HCT116 (cell line): ENCODE measurements at regions not wholly inside any gene's neighbourhood (a gene's known extent, or its start where the extent isn't known, plus 50 kb on each side); places are given as distances from the start of the nearest gene placed in this dataset.

Source experiments
- ATAC-seq: fragments of 200-7000 bp; cut with Tn5 transposase; 2 replicates; pipeline ENCODE4 v1.9.1; 2020; ENCODE audit warnings: mild to moderate bottlenecking, moderate library complexity
- BruUV-seq: library from RNA; stranded (reverse); fragments of 400-500 nt; replicated peaks from 2 replicates; lab custom pipeline; 2021; lab: Mats Ljungman, UMichigan
- CTCF ChIA-PET: fragments of 300-600 bp; sonication (Branson Sonifier 250); formaldehyde crosslinking; loops from one replicate; lab custom pipeline; 2021; ENCODE audit warnings: antibody characterized with exemption; lab: Charles Lee
- POLR2A ChIA-PET: fragments of 300-600, 350-600 bp; sonication (Branson Sonifier 250); formaldehyde crosslinking; loops from one replicate; lab custom pipeline; 2021; ENCODE audit warnings: antibody characterized with exemption; lab: Charles Lee
- RAD21 ChIA-PET, 2 experiments: fragments of 300-600 bp; sonication (Branson Sonifier 250); formaldehyde crosslinking; loops; one replicate each; lab custom pipeline; 2023; ENCODE audit warnings: low total read pairs in 2 of 2; ENCODE audit not compliant: uncharacterized antibody in 2 of 2, unreplicated experiment in 2 of 2, low non-redundant PET in 1 of 2; lab: Charles Lee
- DNase-seq: peaks from one replicate; pipeline ENCODE4 v3.0.0-alpha.2; 2010; ENCODE audit warnings: low read depth, low spot score
- H2AFZ ChIP-seq: fragments of 200-600 bp; shearing (Covaris generic), sonication (generic); 2 replicates; pipeline ENCODE4 v1.6.1; 2017; ENCODE audit warnings: low read depth, mixed run types, mixed read lengths, antibody characterized with exemption, low read length; ENCODE audit not compliant: poor library complexity, severe bottlenecking
- H3K27ac ChIP-seq: 2 replicates; pipeline ENCODE4 v1.5.1; 2012; ENCODE audit warnings: low read depth, low read length
- H3K27me3 ChIP-seq: fragments of 200-600 bp; sonication (generic); 2 replicates; pipeline ENCODE4 v1.6.1; 2016; ENCODE audit warnings: mixed run types, low read length, mixed read lengths; ENCODE audit not compliant: insufficient read depth
- H3K36me3 ChIP-seq, 2 experiments: fragments of 200-500 bp in 1 of 2; fragments of 200-600 bp in 1 of 2; sonication (Bioruptor generic) in 1 of 2; sonication (generic) in 1 of 2; 2 replicates each; pipeline versions ENCODE4 v1.5.1 to v1.6.1; 2014 to 2016; ENCODE audit warnings: low read length in 2 of 2, inconsistent platforms in 1 of 2, mixed read lengths in 1 of 2, mixed run types in 1 of 2; ENCODE audit not compliant: insufficient read depth in 2 of 2, control insufficient read depth in 1 of 2
- H3K4me1 ChIP-seq, 2 experiments: fragments of 200-600 bp in 1 of 2; sonication (generic) in 1 of 2; 2 replicates each; pipeline versions ENCODE4 v1.5.1 to v1.6.1; 2012 to 2017; ENCODE audit warnings: low read length in 2 of 2, inconsistent platforms in 1 of 2, mild to moderate bottlenecking in 1 of 2, mixed read lengths in 1 of 2, mixed run types in 1 of 2, moderate library complexity in 1 of 2; ENCODE audit not compliant: insufficient read depth in 2 of 2, control insufficient read depth in 1 of 2
- H3K4me2 ChIP-seq: fragments of 200-600 bp; sonication (generic); 2 replicates; pipeline ENCODE4 v1.6.1; 2017; ENCODE audit warnings: mixed run types, low read length, mixed read lengths
- H3K4me3 ChIP-seq, 2 experiments: fragments of 200-600 bp in 1 of 2; sonication (generic) in 1 of 2; replicated peaks in 1 of 2; 2 replicates each; pipeline ENCODE4 v1.5.1; 2011 to 2016; ENCODE audit warnings: low read length in 2 of 2, control low read depth in 1 of 2, low read depth in 1 of 2, mild to moderate bottlenecking in 1 of 2, mixed read lengths in 1 of 2, mixed run types in 1 of 2
- H3K79me2 ChIP-seq: fragments of 200-600 bp; sonication (generic); 2 replicates; pipeline ENCODE4 v1.6.1; 2017; ENCODE audit warnings: mild to moderate bottlenecking, mixed run types, low read length, moderate library complexity, mixed read lengths; ENCODE audit not compliant: insufficient read depth
- H3K9ac ChIP-seq: fragments of 200-600 bp; sonication (generic); 2 replicates; pipeline ENCODE4 v1.6.1; 2016; ENCODE audit warnings: low read length, mixed read lengths
- H3K9me2 ChIP-seq: fragments of 200-600 bp; sonication (generic), shearing (Covaris generic); 2 replicates; pipeline ENCODE4 v1.6.1; 2017; ENCODE audit warnings: mixed run types, mild to moderate bottlenecking, moderate library complexity; ENCODE audit not compliant: insufficient read depth
- H3K9me3 ChIP-seq, 2 experiments: fragments of 200-500 bp in 1 of 2; fragments of 200-600 bp in 1 of 2; sonication (Bioruptor generic) in 1 of 2; sonication (generic) in 1 of 2; 2 replicates each; pipeline ENCODE4 v1.6.1; 2014 to 2017; ENCODE audit warnings: low read length in 2 of 2, mixed read lengths in 2 of 2, inconsistent platforms in 1 of 2, low read depth in 1 of 2, mild to moderate bottlenecking in 1 of 2, mixed run types in 1 of 2, moderate library complexity in 1 of 2; ENCODE audit not compliant: control insufficient read depth in 1 of 2, insufficient read depth in 1 of 2
- H4K20me1 ChIP-seq: fragments of 200-600 bp; sonication (generic), shearing (Covaris generic); 2 replicates; pipeline ENCODE4 v1.6.1; 2017; ENCODE audit warnings: mixed run types, mild to moderate bottlenecking, moderate library complexity; ENCODE audit not compliant: insufficient read depth
- ELF1 ChIP-seq: IDR thresholded peaks from 2 replicates; pipeline ENCODE4 v1.6.1; 2012; ENCODE audit warnings: low read depth, borderline replicate concordance
- EZH2 ChIP-seq: fragments of 200-600 bp; sonication (generic); IDR thresholded peaks from 2 replicates; pipeline ENCODE4 v1.6.1; 2017; ENCODE audit warnings: antibody characterized with exemption, mixed run types
- EZH2phosphoT487 ChIP-seq: fragments of 200-600 bp; IDR thresholded peaks from 2 replicates; pipeline ENCODE4 v1.6.1; 2018; ENCODE audit warnings: antibody characterized with exemption, borderline replicate concordance
- JUND ChIP-seq: IDR thresholded peaks from 2 replicates; pipeline ENCODE4 v1.6.1; 2012
- POLR2A ChIP-seq: IDR thresholded peaks from 2 replicates; pipeline ENCODE4 v1.7.0; 2011; ENCODE audit warnings: borderline replicate concordance; ENCODE audit not compliant: insufficient read depth, insufficient read length; ENCODE audit errors: extremely low read depth
- POLR2AphosphoS5 ChIP-seq: IDR thresholded peaks from 2 replicates; pipeline ENCODE4 v1.6.1; 2011; ENCODE audit warnings: mild to moderate bottlenecking, low read depth, low read length, moderate library complexity
- RAD21 ChIP-seq: IDR thresholded peaks from 2 replicates; pipeline ENCODE4 v1.6.1; 2012; ENCODE audit warnings: low read depth, mild to moderate bottlenecking
- SP1 ChIP-seq: IDR thresholded peaks from 2 replicates; pipeline ENCODE4 v1.6.1; 2012; ENCODE audit warnings: low read depth
- YY1 ChIP-seq: IDR thresholded peaks from 2 replicates; pipeline ENCODE4 v1.6.1; 2011; ENCODE audit warnings: low read length, low read depth, moderate library complexity, mild to moderate bottlenecking; ENCODE audit not compliant: insufficient replicate concordance; ENCODE audit errors: extremely low read depth
- ZNF274 ChIP-seq: fragments of 200-500 bp; sonication (Bioruptor generic); IDR thresholded peaks from 2 replicates; pipeline ENCODE4 v1.6.1; 2014; ENCODE audit warnings: mild to moderate bottlenecking, low read depth, low read length, inconsistent platforms
- intact Hi-C: fragments of 100-400 bp; cut with micrococcal nuclease; formaldehyde crosslinking; loops from 2 replicates; pipeline ENCODE4 v1.10.0; 2022
- TF ChIP-seq, protein P1 (sequence below): IDR thresholded peaks from 2 replicates; pipeline ENCODE4 v1.6.1; 2011; ENCODE audit warnings: mild to moderate bottlenecking, low read length, moderate library complexity; ENCODE audit not compliant: insufficient replicate concordance; ENCODE audit errors: extremely low read depth
- TF ChIP-seq, protein P2 (sequence below), 3 experiments: fragments of 200-600 bp in 1 of 3; sonication (generic) in 1 of 3; IDR thresholded peaks in 2 of 3; conservative IDR thresholded peaks in 1 of 3; 2 replicates each; pipeline ENCODE4 v1.5.1; 2012 to 2017; ENCODE audit warnings: low read depth in 2 of 3, low read length in 2 of 3, antibody characterized with exemption in 1 of 3, borderline replicate concordance in 1 of 3, control low read depth in 1 of 3, mild to moderate bottlenecking in 1 of 3, mixed read lengths in 1 of 3, mixed run types in 1 of 3, moderate library complexity in 1 of 3; ENCODE audit not compliant: insufficient read depth in 1 of 3
- TF ChIP-seq, protein P3 (sequence below): IDR thresholded peaks from 2 replicates; pipeline ENCODE4 v1.6.1; 2012

DNA sequence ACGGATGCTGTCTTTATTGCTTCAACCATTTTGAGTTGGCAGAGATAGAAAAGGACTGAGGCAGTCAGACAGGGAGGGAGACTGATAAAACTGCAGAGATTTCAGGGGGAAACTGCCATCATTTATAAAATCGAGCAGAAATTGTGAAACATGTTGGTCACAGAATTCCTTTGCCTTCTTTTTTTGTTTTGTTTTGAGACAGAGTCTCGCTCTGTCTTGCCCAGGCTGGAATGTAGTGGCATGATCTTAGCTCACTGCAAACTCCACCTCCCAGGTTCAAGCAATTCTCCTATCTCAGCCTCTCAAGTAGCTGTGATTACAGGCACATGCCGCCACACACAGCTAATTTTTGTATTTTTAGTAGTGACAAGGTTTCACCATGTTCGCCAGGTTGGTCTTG, 273.7 kb upstream of the USP9Y start:
- H3K4me2 ChIP-seq, result no peak overlapping the region
- CTCF ChIA-PET, result no interaction called here
- H2AFZ ChIP-seq, result no peak overlapping the region
- H3K9me3 ChIP-seq, result no peaks in the 10 kb centered on the region
- POLR2A ChIA-PET, result no interaction called here
- intact Hi-C loops, result no loop called here
- no peaks in the 10 kb centered on the region for H4K20me1 ChIP-seq
- RAD21 ChIA-PET, result no interaction called here
- H3K4me1 ChIP-seq, result no peaks in the 10 kb centered on the region
- no peak for TF ChIP-seq ZNF274
- no peak for TF ChIP-seq POLR2AphosphoS5
- TF ChIP-seq, protein P1, sequence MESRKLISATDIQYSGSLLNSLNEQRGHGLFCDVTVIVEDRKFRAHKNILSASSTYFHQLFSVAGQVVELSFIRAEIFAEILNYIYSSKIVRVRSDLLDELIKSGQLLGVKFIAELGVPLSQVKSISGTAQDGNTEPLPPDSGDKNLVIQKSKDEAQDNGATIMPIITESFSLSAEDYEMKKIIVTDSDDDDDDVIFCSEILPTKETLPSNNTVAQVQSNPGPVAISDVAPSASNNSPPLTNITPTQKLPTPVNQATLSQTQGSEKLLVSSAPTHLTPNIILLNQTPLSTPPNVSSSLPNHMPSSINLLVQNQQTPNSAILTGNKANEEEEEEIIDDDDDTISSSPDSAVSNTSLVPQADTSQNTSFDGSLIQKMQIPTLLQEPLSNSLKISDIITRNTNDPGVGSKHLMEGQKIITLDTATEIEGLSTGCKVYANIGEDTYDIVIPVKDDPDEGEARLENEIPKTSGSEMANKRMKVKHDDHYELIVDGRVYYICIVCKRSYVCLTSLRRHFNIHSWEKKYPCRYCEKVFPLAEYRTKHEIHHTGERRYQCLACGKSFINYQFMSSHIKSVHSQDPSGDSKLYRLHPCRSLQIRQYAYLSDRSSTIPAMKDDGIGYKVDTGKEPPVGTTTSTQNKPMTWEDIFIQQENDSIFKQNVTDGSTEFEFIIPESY, result no peak
- TF ChIP-seq, protein P2, sequence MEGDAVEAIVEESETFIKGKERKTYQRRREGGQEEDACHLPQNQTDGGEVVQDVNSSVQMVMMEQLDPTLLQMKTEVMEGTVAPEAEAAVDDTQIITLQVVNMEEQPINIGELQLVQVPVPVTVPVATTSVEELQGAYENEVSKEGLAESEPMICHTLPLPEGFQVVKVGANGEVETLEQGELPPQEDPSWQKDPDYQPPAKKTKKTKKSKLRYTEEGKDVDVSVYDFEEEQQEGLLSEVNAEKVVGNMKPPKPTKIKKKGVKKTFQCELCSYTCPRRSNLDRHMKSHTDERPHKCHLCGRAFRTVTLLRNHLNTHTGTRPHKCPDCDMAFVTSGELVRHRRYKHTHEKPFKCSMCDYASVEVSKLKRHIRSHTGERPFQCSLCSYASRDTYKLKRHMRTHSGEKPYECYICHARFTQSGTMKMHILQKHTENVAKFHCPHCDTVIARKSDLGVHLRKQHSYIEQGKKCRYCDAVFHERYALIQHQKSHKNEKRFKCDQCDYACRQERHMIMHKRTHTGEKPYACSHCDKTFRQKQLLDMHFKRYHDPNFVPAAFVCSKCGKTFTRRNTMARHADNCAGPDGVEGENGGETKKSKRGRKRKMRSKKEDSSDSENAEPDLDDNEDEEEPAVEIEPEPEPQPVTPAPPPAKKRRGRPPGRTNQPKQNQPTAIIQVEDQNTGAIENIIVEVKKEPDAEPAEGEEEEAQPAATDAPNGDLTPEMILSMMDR (IDR thresholded peaks at IDR 0.05 in 2 of 3, conservative IDR thresholded peaks at IDR 0.05 in 1 of 3; ENCODE audit: borderline replicate concordance in 1 of 3, insufficient read depth in 1 of 3, low read depth in 2 of 3, low read length in 2 of 3), result no peak
- TF ChIP-seq RAD21, result no peak
- TF ChIP-seq, protein P3, sequence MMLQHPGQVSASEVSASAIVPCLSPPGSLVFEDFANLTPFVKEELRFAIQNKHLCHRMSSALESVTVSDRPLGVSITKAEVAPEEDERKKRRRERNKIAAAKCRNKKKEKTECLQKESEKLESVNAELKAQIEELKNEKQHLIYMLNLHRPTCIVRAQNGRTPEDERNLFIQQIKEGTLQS, result no peak
- TF ChIP-seq YY1, result no peak
- no peak for TF ChIP-seq POLR2A
- TF ChIP-seq ELF1, result no peak
- no peak for TF ChIP-seq JUND
- no peak for TF ChIP-seq EZH2phosphoT487
- no peak for TF ChIP-seq EZH2
- no peak for TF ChIP-seq SP1
- H3K79me2 ChIP-seq, result no peaks in the 10 kb centered on the region
- no peak for ATAC-seq
- H3K9me2 ChIP-seq, result no peaks in the 10 kb centered on the region
- H3K9ac ChIP-seq, result no peak overlapping the region
- BruUV-seq, result no TSS peak
- no peaks in the 10 kb centered on the region for H3K27me3 ChIP-seq
- H3K36me3 ChIP-seq, result no peaks in the 10 kb centered on the region
- no peak overlapping the region for H3K4me3 ChIP-seq
- no peak for DNase-seq
- H3K27ac ChIP-seq, result no peak overlapping the region
